Gastroesophageal sphincter (tissue), 4 donors: ENCODE measurements at regions not wholly inside any gene's neighbourhood (a gene's known extent, or its start where the extent isn't known, plus 50 kb on each side); places are given as distances from the start of the nearest gene placed in this dataset.

Source experiments
- ATAC-seq: fragments of 150-250 bp; one replicate; pipeline ENCODE4 v1.9.1; 2016; ENCODE audit warnings: mild to moderate bottlenecking, moderate library complexity
- H3K27ac ChIP-seq, 4 donors: fragments of 200-600 bp; sonication (generic) in 3 of 4; 1 replicate in 3 of 4; 2 replicates in 1 of 4; pipeline ENCODE4 v1.5.1; 2016 to 2019
- H3K27me3 ChIP-seq: fragments of 200-600 bp; sonication (generic); one replicate; pipeline ENCODE4 v1.5.1; 2019
- H3K36me3 ChIP-seq, 2 donors: fragments of 200-600 bp; sonication (generic); one replicate each; pipeline ENCODE4 v1.5.1; 2019; ENCODE audit warnings: control low read depth in 1 of 2
- H3K4me1 ChIP-seq, 3 donors: fragments of 200-600 bp; sonication (generic); 1 replicate in 2 of 3; 2 replicates in 1 of 3; pipeline ENCODE4 v1.5.1; 2016 to 2019; ENCODE audit warnings: control low read depth in 2 of 3
- H3K4me3 ChIP-seq, 2 donors: fragments of 200-600 bp; sonication (generic); one replicate each; pipeline ENCODE4 v1.5.1; 2019; ENCODE audit warnings: mild to moderate bottlenecking in 1 of 2, moderate library complexity in 1 of 2
- H3K9me3 ChIP-seq, 3 donors: fragments of 200-600 bp; sonication (generic); one replicate each; pipeline ENCODE4 v1.5.1; 2017 to 2019; ENCODE audit warnings: control low read depth in 2 of 3
- CTCF ChIP-seq, 4 experiments: fragments of 200-600 bp in 2 of 4; fragments of 450-650 bp in 2 of 4; sonication (generic) in 1 of 4; IDR thresholded peaks; one replicate each; pipeline ENCODE4 v1.5.1; 2017 to 2019; ENCODE audit warnings: antibody characterized with exemption in 4 of 4, mild to moderate bottlenecking in 2 of 4, moderate library complexity in 2 of 4
- EP300 ChIP-seq: sonication (generic); formaldehyde crosslinking; IDR thresholded peaks from one replicate; pipeline ENCODE4 v1.6.1; 2017; ENCODE audit warnings: antibody characterized with exemption, mild to moderate bottlenecking
- POLR2A ChIP-seq, 2 donors: fragments of 450-650 bp; IDR thresholded peaks; one replicate each; pipeline ENCODE4 v1.6.1; 2017; ENCODE audit warnings: antibody characterized with exemption in 2 of 2, mild to moderate bottlenecking in 2 of 2, moderate library complexity in 1 of 2
- POLR2AphosphoS5 ChIP-seq: sonication (generic); formaldehyde crosslinking; IDR thresholded peaks from one replicate; pipeline ENCODE4 v1.6.1; 2017; ENCODE audit warnings: antibody characterized with exemption
- WGBS, 2 donors: methylation state at CpG; one replicate each; pipeline ENCODE4 v1.1.5; 2018; ENCODE audit warnings: low coverage in 1 of 2; 5-methylcytosine and 5-hydroxymethylcytosine counted together

- Histone ChIP-seq H3K9me3 (no peaks in the 10 kb centered on the region), H3K36me3 (no peaks in the 10 kb centered on the region), H3K27ac (no peak overlapping the region), H3K27me3 (no peaks in the 10 kb centered on the region), H3K4me1 (no peaks in the 10 kb centered on the region), H3K4me3 (no peak overlapping the region)
- no peak for TF ChIP-seq CTCF (IDR thresholded peaks at IDR 0.05)
- TF ChIP-seq POLR2A (IDR thresholded peaks at IDR 0.05) = no peak
- TF ChIP-seq EP300 = no peak
- ATAC-seq = no peak
- WGBS, 2 donors = 79 to 82% methylated on average over 2 of the region's 2 CpGs
Measured at GRCh38 chr1:191564275-191564674, 594.0 kb upstream of the RGS18 start.

GRCh38 chr1:191572479-191572878, 585.8 kb upstream of the RGS18 start:
- H3K9me3 ChIP-seq = no peaks in the 10 kb centered on the region
- no peak for ATAC-seq

GRCh38 chr1:191575180-191575579, 583.1 kb upstream of the RGS18 start:
- H3K4me3 ChIP-seq = no peak overlapping the region
- H3K9me3 ChIP-seq = no peaks in the 10 kb centered on the region
- H3K4me1 ChIP-seq = no peaks in the 10 kb centered on the region
- H3K27ac ChIP-seq = no peak overlapping the region
- 89 to 92% methylated on average over 3 of the region's 3 CpGs for WGBS, 2 donors
- no peaks in the 10 kb centered on the region for H3K27me3 ChIP-seq
- TF ChIP-seq EP300 (no peak), CTCF (IDR thresholded peaks at IDR 0.05) (no peak), POLR2AphosphoS5 (no peak), POLR2A (IDR thresholded peaks at IDR 0.05) (no peak)
- ATAC-seq = no peak
- no peaks in the 10 kb centered on the region for H3K36me3 ChIP-seq

More at GRCh38 chr1:191572479-191572878, 585.8 kb upstream of the RGS18 start:
- Histone ChIP-seq H3K27ac (no peak overlapping the region), H3K27me3 (no peaks in the 10 kb centered on the region), H3K36me3 (no peaks in the 10 kb centered on the region), H3K4me3 (no peak overlapping the region), H3K4me1 (no peaks in the 10 kb centered on the region)
- TF ChIP-seq POLR2A (IDR thresholded peaks at IDR 0.05) (no peak), EP300 (no peak), POLR2AphosphoS5 (no peak), CTCF (IDR thresholded peaks at IDR 0.05) (no peak)

GRCh38 chr1:191575746-191576145, 582.5 kb upstream of the RGS18 start:
- Histone ChIP-seq H3K27me3 (no peaks in the 10 kb centered on the region), H3K27ac (no peak overlapping the region), H3K36me3 (no peaks in the 10 kb centered on the region), H3K9me3 (no peaks in the 10 kb centered on the region), H3K4me3 (no peak overlapping the region), H3K4me1 (no peaks in the 10 kb centered on the region)
- TF ChIP-seq POLR2AphosphoS5 = no peak
- TF ChIP-seq EP300 = no peak
- TF ChIP-seq CTCF (IDR thresholded peaks at IDR 0.05) = no peak
- no peak for TF ChIP-seq POLR2A (IDR thresholded peaks at IDR 0.05)
- WGBS, 2 donors = 63 to 75% methylated on average over 3 of the region's 3 CpGs
- no peak for ATAC-seq

- Histone ChIP-seq H3K4me1 (no peaks in the 10 kb centered on the region), H3K9me3 (no peaks in the 10 kb centered on the region), H3K27ac (no peak overlapping the region), H3K36me3 (no peaks in the 10 kb centered on the region), H3K4me3 (no peak overlapping the region), H3K27me3 (no peaks in the 10 kb centered on the region)
- WGBS, 2 donors = 71 to 86% methylated on average over 4 of the region's 4 CpGs
- ATAC-seq = no peak
- TF ChIP-seq POLR2AphosphoS5 (no peak), POLR2A (IDR thresholded peaks at IDR 0.05) (no peak), EP300 (no peak), CTCF (IDR thresholded peaks at IDR 0.05) (no peak)
Measured at GRCh38 chr1:191577213-191577612, 581.0 kb upstream of the RGS18 start.
